SK-N-SH treated with all-trans-retinoic acid at 6 μM for 48 hours (cell line): ENCODE measurements at regions not wholly inside any gene's neighbourhood (a gene's known extent, or its start where the extent isn't known, plus 50 kb on each side); places are given as distances from the start of the nearest gene placed in this dataset.

Experiments
- ATAC-seq: fragments of 200-7000 bp; cut with Tn5 transposase; 3 replicates; pipeline ENCODE4 v1.9.1; 2020; ENCODE audit warnings: mild to moderate bottlenecking, moderate library complexity
- ARNTL ChIP-seq: fragments of 450-650 bp; formaldehyde crosslinking; IDR thresholded peaks from 2 replicates; pipeline ENCODE4 v1.5.0; 2020; ENCODE audit warnings: low read depth, mild to moderate bottlenecking, moderate library complexity, borderline replicate concordance
- BACH2 ChIP-seq: fragments of 250-450 bp; sonication (Bioruptor Pico); IDR thresholded peaks from 2 replicates; pipeline ENCODE4 v1.9.0; 2021; ENCODE audit warnings: mild to moderate bottlenecking, borderline replicate concordance
- CSDC2 ChIP-seq: fragments of 250-450 bp; sonication (Bioruptor Pico); IDR thresholded peaks from 2 replicates; pipeline ENCODE4 v1.5.0; 2020; ENCODE audit warnings: mild to moderate bottlenecking, moderate library complexity
- ISL1 ChIP-seq: fragments of 250-450 bp; sonication (Bioruptor Pico); IDR thresholded peaks from 2 replicates; pipeline ENCODE4 v2.1.2; 2022; ENCODE audit warnings: mild to moderate bottlenecking, moderate library complexity
- OSR1 ChIP-seq: fragments of 250-450 bp; sonication (Bioruptor Pico); IDR thresholded peaks from 2 replicates; pipeline ENCODE4 v1.8.0; 2022; ENCODE audit warnings: moderate library complexity, mild to moderate bottlenecking, inconsistent platforms
- RARB ChIP-seq: fragments of 250-450 bp; sonication (Bioruptor Pico); IDR thresholded peaks from 2 replicates; pipeline ENCODE4 v1.8.0; 2021; ENCODE audit warnings: mild to moderate bottlenecking, moderate library complexity
- SNAI2 ChIP-seq: fragments of 250-450 bp; sonication (Bioruptor Pico); IDR thresholded peaks from 2 replicates; pipeline ENCODE4 v1.5.0; 2020; ENCODE audit warnings: mild to moderate bottlenecking, moderate library complexity
- TOX ChIP-seq: fragments of 250-450 bp; sonication (Bioruptor Pico); IDR thresholded peaks from 2 replicates; pipeline ENCODE4 v1.8.0; 2021; ENCODE audit warnings: mild to moderate bottlenecking, moderate library complexity, borderline replicate concordance
- ZFP3 ChIP-seq: fragments of 250-450 bp; sonication (Bioruptor Pico); IDR thresholded peaks from 2 replicates; pipeline ENCODE4 v1.5.0; 2020; ENCODE audit warnings: mild to moderate bottlenecking, moderate library complexity
- ZFP30 ChIP-seq: fragments of 450-650 bp; formaldehyde crosslinking; IDR thresholded peaks from 2 replicates; pipeline ENCODE4 v1.5.0; 2022; ENCODE audit warnings: mild to moderate bottlenecking, moderate library complexity
- ZNF70 ChIP-seq: fragments of 450-650 bp; formaldehyde crosslinking; IDR thresholded peaks from 2 replicates; pipeline ENCODE4 v1.5.0; 2020; ENCODE audit warnings: mild to moderate bottlenecking, moderate library complexity
- ZNF8 ChIP-seq: fragments of 450-650 bp; formaldehyde crosslinking; IDR thresholded peaks from 2 replicates; pipeline ENCODE4 v1.5.0; 2020; ENCODE audit warnings: mild to moderate bottlenecking, moderate library complexity
- TF ChIP-seq, protein P1 (sequence below): fragments of 250-450 bp; sonication (Bioruptor Pico); IDR thresholded peaks from 2 replicates; pipeline ENCODE4 v1.8.0; 2021; ENCODE audit warnings: low read depth, mild to moderate bottlenecking, moderate library complexity, borderline replicate concordance
- TF ChIP-seq, protein P2 (sequence below): fragments of 250-450 bp; sonication (Bioruptor Pico); IDR thresholded peaks from 2 replicates; pipeline ENCODE4 v1.5.1; 2021; ENCODE audit warnings: mild to moderate bottlenecking, moderate library complexity
- TF ChIP-seq, protein P3 (sequence below): fragments of 250-450 bp; sonication (Bioruptor Pico); IDR thresholded peaks from 2 replicates; pipeline ENCODE4 v1.8.0; 2020; ENCODE audit warnings: mild to moderate bottlenecking, moderate library complexity, borderline replicate concordance

GRCh38 chr10:118937226-118937625 is 92.3 kb upstream of the NANOS1 start (continued):
- TF ChIP-seq SNAI2 (no peak), ZNF70 (no peak), ISL1 (no peak)
- TF ChIP-seq, protein P1, sequence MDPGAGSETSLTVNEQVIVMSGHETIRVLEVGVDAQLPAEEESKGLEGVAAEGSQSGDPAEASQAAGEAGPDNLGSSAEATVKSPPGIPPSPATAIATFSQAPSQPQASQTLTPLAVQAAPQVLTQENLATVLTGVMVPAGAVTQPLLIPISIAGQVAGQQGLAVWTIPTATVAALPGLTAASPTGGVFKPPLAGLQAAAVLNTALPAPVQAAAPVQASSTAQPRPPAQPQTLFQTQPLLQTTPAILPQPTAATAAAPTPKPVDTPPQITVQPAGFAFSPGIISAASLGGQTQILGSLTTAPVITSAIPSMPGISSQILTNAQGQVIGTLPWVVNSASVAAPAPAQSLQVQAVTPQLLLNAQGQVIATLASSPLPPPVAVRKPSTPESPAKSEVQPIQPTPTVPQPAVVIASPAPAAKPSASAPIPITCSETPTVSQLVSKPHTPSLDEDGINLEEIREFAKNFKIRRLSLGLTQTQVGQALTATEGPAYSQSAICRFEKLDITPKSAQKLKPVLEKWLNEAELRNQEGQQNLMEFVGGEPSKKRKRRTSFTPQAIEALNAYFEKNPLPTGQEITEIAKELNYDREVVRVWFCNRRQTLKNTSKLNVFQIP = no peak

- TF ChIP-seq, protein P2, sequence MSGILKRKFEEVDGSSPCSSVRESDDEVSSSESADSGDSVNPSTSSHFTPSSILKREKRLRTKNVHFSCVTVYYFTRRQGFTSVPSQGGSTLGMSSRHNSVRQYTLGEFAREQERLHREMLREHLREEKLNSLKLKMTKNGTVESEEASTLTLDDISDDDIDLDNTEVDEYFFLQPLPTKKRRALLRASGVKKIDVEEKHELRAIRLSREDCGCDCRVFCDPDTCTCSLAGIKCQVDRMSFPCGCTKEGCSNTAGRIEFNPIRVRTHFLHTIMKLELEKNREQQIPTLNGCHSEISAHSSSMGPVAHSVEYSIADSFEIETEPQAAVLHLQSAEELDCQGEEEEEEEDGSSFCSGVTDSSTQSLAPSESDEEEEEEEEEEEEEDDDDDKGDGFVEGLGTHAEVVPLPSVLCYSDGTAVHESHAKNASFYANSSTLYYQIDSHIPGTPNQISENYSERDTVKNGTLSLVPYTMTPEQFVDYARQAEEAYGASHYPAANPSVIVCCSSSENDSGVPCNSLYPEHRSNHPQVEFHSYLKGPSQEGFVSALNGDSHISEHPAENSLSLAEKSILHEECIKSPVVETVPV (CRISPR knock-in tag) = no peak
- TF ChIP-seq ZFP30 = no peak
- TF ChIP-seq, all 23 proteins: peak for 0
- no peak for ATAC-seq
These were observed 90.1 kb upstream of the NANOS1 start for GRCh38 chr10:118939211-118940007.

DNA sequence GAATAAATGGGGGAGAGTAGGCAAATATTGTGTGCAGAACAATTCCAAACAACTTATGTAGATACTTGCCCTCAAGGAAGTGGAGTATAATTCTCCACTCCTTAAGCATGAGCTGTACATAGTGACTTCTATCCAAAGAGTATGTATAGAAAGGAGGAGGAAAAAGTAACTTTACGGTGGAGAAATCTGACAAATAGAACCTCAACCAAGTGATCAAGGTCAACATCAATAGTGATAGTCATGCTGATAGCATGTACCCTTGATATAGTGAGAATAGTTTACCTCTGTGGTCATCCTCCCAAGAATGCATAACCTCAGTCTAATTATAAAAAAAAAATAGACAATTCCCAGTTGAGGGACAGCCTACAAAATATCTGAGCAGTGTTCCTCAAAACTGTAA is 89.1 kb upstream of the NANOS1 start:
- TF ChIP-seq, protein P2 (CRISPR knock-in tag) = no peak
- no peak for TF ChIP-seq RARB (CRISPR knock-in tag)
- TF ChIP-seq ZNF8 (CRISPR knock-in tag) = no peak
- no peak for TF ChIP-seq ZFP3 (CRISPR knock-in tag)
- TF ChIP-seq ZNF70 = no peak
- ATAC-seq = no peak

DNA sequence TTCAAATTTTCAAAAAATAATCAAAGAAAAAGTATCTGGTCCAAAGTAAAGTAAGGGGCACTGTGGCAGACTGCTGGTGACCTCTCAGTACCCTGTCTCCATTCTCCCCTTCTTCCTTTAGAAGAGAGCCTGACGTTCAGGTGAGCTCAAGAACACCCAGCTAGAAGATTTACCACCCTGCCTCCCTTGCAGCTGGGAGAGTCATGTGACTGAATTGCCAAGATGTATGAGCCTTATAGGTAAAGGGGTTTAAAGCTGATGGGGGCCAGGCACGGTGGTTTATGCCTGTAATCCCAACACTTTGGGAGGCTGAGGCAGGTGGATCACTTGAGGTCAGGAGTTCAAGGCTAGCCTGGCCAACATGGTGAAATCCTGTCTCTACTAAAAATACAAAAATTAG is 86.3 kb upstream of the NANOS1 start:
- no peak for ATAC-seq
- no peak for TF ChIP-seq OSR1 (CRISPR knock-in tag)
- no peak for TF ChIP-seq ARNTL (CRISPR knock-in tag)

- ATAC-seq = no peak
These were observed 84.4 kb upstream of the NANOS1 start for GRCh38 chr10:118944959-118945633.

More at GRCh38 chr10:118944959-118945633, 84.4 kb upstream of the NANOS1 start:
- TF ChIP-seq BACH2 (no peak), RARB (CRISPR knock-in tag) (no peak), CSDC2 (CRISPR knock-in tag) (no peak), OSR1 (CRISPR knock-in tag) (no peak), TOX (CRISPR knock-in tag) (no peak), ISL1 (no peak), ZNF8 (CRISPR knock-in tag) (no peak), ARNTL (CRISPR knock-in tag) (no peak)
- TF ChIP-seq, protein P2 (CRISPR knock-in tag) = no peak
- TF ChIP-seq, protein P1 = no peak
- TF ChIP-seq, protein P3, sequence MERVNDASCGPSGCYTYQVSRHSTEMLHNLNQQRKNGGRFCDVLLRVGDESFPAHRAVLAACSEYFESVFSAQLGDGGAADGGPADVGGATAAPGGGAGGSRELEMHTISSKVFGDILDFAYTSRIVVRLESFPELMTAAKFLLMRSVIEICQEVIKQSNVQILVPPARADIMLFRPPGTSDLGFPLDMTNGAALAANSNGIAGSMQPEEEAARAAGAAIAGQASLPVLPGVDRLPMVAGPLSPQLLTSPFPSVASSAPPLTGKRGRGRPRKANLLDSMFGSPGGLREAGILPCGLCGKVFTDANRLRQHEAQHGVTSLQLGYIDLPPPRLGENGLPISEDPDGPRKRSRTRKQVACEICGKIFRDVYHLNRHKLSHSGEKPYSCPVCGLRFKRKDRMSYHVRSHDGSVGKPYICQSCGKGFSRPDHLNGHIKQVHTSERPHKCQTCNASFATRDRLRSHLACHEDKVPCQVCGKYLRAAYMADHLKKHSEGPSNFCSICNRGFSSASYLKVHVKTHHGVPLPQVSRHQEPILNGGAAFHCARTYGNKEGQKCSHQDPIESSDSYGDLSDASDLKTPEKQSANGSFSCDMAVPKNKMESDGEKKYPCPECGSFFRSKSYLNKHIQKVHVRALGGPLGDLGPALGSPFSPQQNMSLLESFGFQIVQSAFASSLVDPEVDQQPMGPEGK = no peak
- TF ChIP-seq, all 23 proteins: peak for 0
